Activated CD8-positive, alpha-beta memory T cell treated with anti-CD3 and anti-CD28 coated beads for 4 hours (primary cell): ENCODE measurements at regions not wholly inside any gene's neighbourhood (a gene's known extent, or its start where the extent isn't known, plus 50 kb on each side); places are given as distances from the start of the nearest gene placed in this dataset.
"Not testable (repeated sequence)": the region's sequence is repeated elsewhere in the genome, so short reads cannot be mapped to it uniquely, and the experiment has no call there.

Experiments
- DNase-seq, 2 donors: peaks; one replicate each; pipeline ENCODE4 v3.0.0-alpha.2; 2020; ENCODE audit warnings: low read depth in 2 of 2

GRCh38 chr16:72657791-72658190 is 390.1 kb downstream of the ZFHX3 start:
- DNase-seq = no peak

- no peak for DNase-seq
Observed at GRCh38 chr16:72657164-72657563, 390.8 kb downstream of the ZFHX3 start.

- DNase-seq = no peak
Observed at GRCh38 chr16:72654535-72654934, 393.4 kb downstream of the ZFHX3 start.

GRCh38 chr16:72649254-72649944 is 398.5 kb downstream of the ZFHX3 start:
- DNase-seq = no peak

- DNase-seq = no peak
Observed at GRCh38 chr16:72646615-72647014, 401.3 kb downstream of the ZFHX3 start.

GRCh38 chr16:72645538-72645937 is 402.4 kb downstream of the ZFHX3 start:
- DNase-seq = no peak

- DNase-seq = no peak
Observed at GRCh38 chr16:72644911-72645310, 403.0 kb downstream of the ZFHX3 start.

- DNase-seq = no peak
Observed at GRCh38 chr16:72639494-72639893, 408.4 kb downstream of the ZFHX3 start.

- DNase-seq = no peak
Observed at GRCh38 chr16:72637306-72637705, 410.6 kb downstream of the ZFHX3 start.

GRCh38 chr16:72635694-72636093 is 412.2 kb downstream of the ZFHX3 start:
- no peak for DNase-seq

GRCh38 chr16:72635104-72635503 is 412.8 kb downstream of the ZFHX3 start:
- DNase-seq = no peak

GRCh38 chr16:72627182-72627896 is 420.6 kb downstream of the ZFHX3 start:
- not testable (repeated sequence) for DNase-seq

- DNase-seq = no peak
Observed at GRCh38 chr16:72626623-72627022, 421.3 kb downstream of the ZFHX3 start.

GRCh38 chr16:72621651-72622050 is 426.3 kb downstream of the ZFHX3 start:
- no peak for DNase-seq

GRCh38 chr16:72620853-72621252 is 427.1 kb downstream of the ZFHX3 start:
- no peak for DNase-seq

GRCh38 chr16:72620348-72620747 is 427.6 kb downstream of the ZFHX3 start:
- no peak for DNase-seq

GRCh38 chr16:72615856-72616255 is 432.1 kb downstream of the ZFHX3 start:
- no peak for DNase-seq

GRCh38 chr16:72612718-72613117 is 435.2 kb downstream of the ZFHX3 start:
- no peak for DNase-seq

- DNase-seq = no peak
Observed at GRCh38 chr16:72612256-72612655, 435.7 kb downstream of the ZFHX3 start.

- DNase-seq = no peak
Observed at GRCh38 chr16:72609933-72610332, 438.0 kb upstream of the PMFBP1 start.

- no peak for DNase-seq
Observed at GRCh38 chr16:72609066-72609465, 437.1 kb upstream of the PMFBP1 start.

GRCh38 chr16:72604375-72604774 is 432.4 kb upstream of the PMFBP1 start:
- no peak for DNase-seq

- no peak for DNase-seq
Observed at GRCh38 chr16:72602499-72602898, 430.5 kb upstream of the PMFBP1 start.
